Left hindlimb (tissue), 1 donor: ENCODE measurements at regions not wholly inside any gene's neighbourhood (a gene's known extent, or its start where the extent isn't known, plus 50 kb on each side); places are given as distances from the start of the nearest gene placed in this dataset.
"Not testable (repeated sequence)": the region's sequence is repeated elsewhere in the genome, so short reads cannot be mapped to it uniquely, and the experiment has no call there.

Experiments used
- DNase-seq: peaks from one replicate; pipeline ENCODE4 v3.0.0-alpha.2; 2018

- not testable (repeated sequence) for DNase-seq
These were observed 143.0 kb downstream of the SPATA31A6 start for GRCh38 chr9:42326482-42326881.

DNA sequence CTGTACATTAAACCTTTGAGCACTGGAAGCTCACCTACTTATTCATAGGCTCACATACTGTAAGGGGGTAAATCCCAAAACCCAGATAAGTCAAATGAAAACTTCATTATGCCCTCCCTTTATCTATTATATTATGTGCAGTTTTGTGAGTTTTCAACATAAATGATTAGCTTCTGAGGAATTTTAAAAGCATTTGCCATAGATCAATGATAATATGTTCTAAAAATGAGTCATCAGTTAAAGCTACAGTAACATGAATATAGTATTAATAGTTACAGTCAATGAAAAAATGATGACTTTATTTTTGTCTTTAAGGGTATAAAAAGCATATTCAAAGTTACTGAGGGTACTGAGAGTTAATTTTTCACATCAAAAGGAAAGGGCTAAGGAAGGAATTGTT, 151.9 kb downstream of the SPATA31A6 start:
- not testable (repeated sequence) for DNase-seq

DNA sequence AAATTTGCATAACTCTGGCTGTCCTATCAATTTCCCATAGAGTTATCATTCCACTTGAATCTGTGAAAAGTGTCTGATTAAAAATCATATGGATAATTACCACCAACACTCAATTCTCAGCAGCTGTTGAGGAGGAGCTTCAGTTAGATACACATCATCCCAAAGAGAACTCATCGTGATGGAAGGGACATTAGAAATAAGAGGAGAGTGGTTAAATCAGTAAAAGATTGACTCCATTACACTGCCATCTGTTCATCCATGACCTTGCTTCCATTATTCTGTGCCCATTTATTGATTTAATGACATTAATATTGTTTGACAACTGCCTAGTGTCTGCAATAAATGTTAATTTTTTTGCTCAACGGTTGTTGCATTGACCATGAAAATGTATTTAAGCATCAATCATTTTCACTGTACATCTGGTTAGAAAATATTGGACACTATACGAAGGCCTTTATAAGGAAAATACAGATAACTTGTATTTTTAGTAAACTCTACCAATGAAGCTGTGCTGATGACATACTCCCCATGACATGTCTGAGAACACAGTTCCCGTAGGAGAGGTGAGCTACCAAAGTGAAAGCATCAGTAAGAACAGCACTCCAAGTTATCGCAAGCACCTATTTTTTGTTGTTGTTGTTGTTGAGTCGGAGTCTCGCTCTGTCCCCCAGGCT, 152.7 kb downstream of the SPATA31A6 start:
- DNase-seq = not testable (repeated sequence)

DNA sequence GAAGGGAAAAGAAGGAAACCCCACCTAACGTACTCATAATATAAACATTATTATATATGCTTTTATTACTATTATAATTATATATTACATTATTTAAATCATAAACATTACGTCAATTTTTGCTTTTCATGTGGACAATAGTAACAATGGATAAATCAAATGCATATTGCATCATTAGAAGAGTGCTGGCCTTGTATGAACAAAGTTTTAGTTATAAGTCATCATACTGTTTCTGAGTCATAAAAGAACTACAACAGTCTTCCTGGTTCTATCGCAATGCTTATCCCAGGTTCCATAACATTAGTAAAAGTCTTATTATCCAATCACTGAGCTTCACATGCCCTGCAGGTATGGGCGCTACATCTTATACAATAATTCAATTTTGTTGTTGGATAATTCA, 154.8 kb downstream of the SPATA31A6 start:
- not testable (repeated sequence) for DNase-seq

DNA sequence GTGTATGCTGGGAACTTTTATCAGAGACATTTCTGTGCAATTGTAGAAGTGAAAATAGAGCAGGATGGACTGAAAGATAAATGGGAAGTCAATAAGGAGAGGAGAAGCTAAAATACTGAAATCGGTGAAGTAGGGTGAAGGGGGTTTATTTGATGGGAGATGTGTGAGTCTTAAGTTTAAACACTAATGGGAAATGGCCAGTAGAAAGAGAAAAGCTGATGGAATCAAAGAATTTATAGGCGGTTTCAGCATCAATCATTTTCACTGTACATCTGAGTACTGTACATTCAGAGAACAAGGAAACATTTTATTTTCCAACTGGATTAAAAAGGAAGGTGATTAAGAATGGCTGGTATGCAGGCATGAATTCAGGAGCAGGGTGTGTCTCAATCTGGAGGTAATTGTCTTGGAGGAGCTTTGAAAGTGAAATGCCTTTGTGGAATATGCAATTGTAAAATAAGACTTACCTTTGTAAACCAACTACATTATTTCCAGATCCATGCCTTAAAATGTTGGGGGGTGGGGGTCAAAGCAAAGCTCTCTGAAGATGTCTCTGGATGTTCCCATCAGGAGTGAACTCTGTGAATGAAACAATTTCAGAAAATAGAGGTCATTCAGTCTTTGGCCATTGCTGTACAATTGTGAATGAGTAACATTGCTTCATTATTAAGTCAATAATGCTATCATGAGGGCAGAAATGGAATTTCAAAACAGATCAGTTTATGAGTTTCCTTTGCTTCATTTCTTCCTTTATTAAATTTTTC, 156.4 kb downstream of the SPATA31A6 start:
- not testable (repeated sequence) for DNase-seq

- DNase-seq = not testable (repeated sequence)
These were observed 156.9 kb downstream of the SPATA31A6 start for GRCh38 chr9:42340435-42340723.

- not testable (repeated sequence) for DNase-seq
These were observed 158.4 kb downstream of the SPATA31A6 start for GRCh38 chr9:42341860-42342259.

DNA sequence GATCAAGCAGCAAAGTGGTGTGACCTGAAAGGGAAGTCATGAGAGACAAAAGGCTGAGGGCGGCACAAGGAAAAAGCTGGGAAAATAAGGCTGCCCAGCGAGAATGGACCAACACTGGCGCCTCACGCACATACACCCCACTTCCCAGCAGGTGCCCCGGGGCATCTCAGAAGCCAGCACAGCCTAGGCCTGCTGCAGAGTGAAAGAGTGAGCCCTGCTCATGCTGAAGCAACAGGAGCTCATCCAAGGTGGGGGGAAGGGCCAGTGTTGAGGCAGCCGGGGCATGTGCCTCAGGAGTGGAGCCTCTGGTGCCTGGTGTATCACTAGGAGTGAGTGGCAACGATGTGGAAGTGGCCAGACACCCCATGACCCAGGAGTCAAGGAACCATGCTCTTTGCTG, 158.8 kb downstream of the SPATA31A6 start:
- DNase-seq = not testable (repeated sequence)

GRCh38 chr9:42344508-42344907, 161.0 kb downstream of the SPATA31A6 start:
- not testable (repeated sequence) for DNase-seq

GRCh38 chr9:42346916-42347315, 163.5 kb downstream of the SPATA31A6 start:
- not testable (repeated sequence) for DNase-seq

GRCh38 chr9:42349181-42349580, 165.7 kb downstream of the SPATA31A6 start:
- DNase-seq = not testable (repeated sequence)

- not testable (repeated sequence) for DNase-seq
These were observed 167.0 kb downstream of the SPATA31A6 start for GRCh38 chr9:42350412-42350811.

GRCh38 chr9:42357604-42358373, 174.3 kb downstream of the SPATA31A6 start:
- not testable (repeated sequence) for DNase-seq

GRCh38 chr9:42358626-42359247, 175.3 kb downstream of the SPATA31A6 start:
- not testable (repeated sequence) for DNase-seq

- not testable (repeated sequence) for DNase-seq
These were observed 181.2 kb downstream of the SPATA31A6 start for GRCh38 chr9:42364410-42365243.

GRCh38 chr9:42365244-42365945, 181.9 kb downstream of the SPATA31A6 start:
- not testable (repeated sequence) for DNase-seq

DNA sequence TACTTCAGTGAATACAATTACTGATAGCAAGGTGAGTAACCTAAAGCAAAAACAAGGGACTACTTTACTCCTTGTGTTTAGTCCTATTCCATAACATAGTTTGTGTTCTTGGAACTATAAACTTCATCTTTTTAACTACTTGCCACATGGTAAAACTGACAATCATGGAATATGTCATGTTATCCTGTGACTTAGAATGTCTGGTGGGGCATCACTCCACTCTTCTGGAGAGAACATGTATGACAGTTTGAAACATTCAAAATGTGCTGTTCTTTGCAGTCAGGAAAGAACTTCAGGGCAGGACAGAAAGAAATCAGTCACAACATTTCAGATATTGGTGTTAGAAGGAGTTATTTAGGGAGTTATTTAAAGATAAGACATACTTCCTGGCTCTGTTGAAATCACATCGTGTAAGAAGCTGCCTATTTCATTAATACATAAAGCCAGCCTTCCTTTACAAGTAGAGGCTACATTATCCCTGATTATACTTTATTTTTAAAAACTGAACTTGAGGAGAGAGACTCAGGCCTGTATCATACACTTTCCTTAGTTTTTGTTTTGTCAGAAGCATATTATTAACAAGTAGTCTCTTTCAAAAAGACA, 184.9 kb downstream of the SPATA31A6 start:
- DNase-seq = not testable (repeated sequence)

DNA sequence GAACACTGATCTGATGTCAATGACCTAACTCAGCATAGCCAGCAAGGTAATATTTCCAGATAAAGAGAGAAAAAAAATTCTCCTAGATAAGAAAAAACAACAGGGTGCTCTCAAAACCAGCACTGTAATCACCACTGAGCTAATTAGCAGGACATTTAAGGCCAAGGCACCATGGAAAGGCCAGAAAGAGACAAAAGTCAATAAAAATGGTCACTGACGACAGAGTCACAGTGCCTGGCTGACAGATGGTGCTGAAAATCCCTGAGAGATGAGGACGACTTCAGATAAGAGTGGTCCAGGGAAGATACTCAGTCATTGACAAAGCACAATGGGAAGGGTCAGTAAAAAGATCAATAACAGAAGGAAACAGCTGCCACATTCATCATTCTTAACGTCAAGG, 186.7 kb downstream of the SPATA31A6 start:
- not testable (repeated sequence) for DNase-seq

- DNase-seq = not testable (repeated sequence)
These were observed 188.0 kb downstream of the SPATA31A6 start for GRCh38 chr9:42371417-42371816.

DNA sequence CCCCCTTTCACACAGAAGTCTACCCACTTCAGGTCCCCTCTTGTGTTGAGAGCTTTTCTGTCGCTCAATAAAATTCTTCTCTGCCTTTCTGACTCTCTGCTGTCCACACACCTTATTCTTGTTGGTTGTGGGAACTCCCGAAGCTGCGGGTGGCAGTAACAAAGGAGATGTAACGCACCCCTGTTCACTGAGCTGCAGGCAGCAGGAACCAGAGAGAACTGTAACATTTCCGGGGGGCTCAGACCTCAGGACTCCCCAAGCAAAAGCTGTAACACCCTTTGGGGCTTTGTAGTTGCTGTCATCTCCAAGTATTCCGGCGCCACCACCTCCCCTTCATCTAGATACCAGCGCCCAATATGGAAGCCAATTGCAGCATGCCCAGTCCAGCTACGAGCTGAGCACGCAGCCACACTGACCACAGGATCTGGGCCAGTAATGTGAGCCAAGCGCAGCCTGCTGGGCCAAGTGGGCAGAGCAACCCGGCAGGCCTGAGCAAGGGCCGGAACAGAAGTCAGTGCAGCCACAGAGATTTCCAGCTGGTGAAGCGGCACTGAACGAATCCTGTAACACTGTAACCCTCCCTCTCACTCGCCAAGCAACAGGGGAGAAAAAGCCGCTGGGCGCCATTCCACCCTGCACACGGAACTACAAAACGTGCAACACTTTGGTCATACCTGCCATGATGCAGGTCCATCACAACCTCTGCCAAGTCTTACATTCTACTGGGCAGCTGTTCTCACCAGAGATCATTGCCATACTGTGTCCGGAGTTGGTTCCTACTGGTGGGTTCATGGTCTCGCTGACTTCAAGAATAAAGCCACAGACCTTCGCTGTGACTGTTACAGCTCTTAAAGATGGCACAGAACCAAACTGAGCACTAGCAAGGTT, 194.3 kb downstream of the SPATA31A6 start:
- DNase-seq = not testable (repeated sequence)
